HG02623 (cell line): ENCODE measurements at regions not wholly inside any gene's neighbourhood (a gene's known extent, or its start where the extent isn't known, plus 50 kb on each side); places are given as distances from the start of the nearest gene placed in this dataset.

Experiments
- ATAC-seq: cut with Tn5 transposase; IDR thresholded peaks from one replicate; pipeline ENCODE4 v1.9.1; 2021; ENCODE audit warnings: moderate library complexity; ENCODE audit not compliant: unreplicated experiment

DNA sequence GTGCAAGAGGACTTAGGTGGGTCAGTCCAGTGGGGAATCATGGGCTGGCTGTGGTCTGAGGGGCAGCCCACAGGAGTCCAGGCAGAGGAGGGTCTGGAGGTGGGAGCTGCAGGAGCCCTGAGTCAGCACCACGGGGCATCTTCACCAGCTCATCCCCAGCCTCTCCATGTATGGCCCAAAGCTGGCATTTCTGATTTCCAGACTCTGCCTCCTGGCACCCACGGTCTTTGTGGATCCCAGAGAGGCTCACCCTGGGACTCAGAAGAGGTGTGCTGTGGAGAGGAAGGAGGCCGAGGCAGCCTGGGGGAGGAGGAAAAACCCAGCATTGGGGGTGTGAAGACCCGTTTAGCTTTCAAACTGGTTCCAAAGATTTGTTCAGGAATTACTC lies 64.5 kb upstream of the KLF13 start:
- ATAC-seq = no peak

GRCh38 chr15:31262901-31263671 lies 63.5 kb upstream of the KLF13 start:
- ATAC-seq = no peak

DNA sequence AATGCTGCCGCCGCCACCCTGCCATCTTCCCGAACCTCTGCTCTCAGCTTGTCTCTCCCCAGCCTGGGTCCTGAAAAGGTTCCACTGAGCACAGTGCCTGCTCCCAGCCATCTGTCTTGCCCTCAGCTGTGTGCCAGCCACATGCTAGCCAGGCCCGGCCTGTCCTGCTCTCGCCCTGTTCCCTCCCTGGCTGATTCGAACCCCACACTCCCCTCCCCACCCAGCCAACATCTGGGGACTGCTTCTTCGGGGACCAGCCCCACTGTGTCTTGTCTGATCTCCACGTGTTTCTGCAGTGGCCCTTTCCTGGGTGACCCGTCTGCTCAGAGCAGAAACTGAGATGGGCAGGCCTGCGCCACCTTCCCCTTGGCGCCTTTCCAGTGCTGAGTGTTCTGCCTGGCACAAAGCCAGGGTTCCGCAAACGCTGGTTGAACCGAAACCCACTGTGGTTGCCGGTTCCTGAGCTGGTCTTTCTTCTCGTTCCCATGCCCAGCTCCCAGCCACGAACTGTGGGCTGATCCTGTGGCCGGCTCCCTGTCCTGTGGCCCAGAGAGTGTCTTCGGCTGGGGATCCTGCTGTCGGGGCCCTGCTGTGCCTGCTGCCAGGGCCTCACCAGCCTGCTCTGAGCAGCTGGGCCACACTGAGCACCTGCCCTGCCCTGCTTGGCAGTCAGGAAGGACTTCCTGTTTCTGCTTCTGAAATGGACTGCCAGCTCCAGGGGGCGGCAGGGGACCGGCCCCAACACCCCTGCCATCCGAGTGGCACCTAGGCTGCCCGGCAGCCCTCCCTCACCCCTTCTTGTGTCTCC lies 62.7 kb upstream of the KLF13 start:
- ATAC-seq = no peak

GRCh38 chr15:31264559-31265089 lies 62.0 kb upstream of the KLF13 start:
- no peak for ATAC-seq

GRCh38 chr15:31265090-31265870 lies 61.4 kb upstream of the KLF13 start:
- no peak for ATAC-seq

DNA sequence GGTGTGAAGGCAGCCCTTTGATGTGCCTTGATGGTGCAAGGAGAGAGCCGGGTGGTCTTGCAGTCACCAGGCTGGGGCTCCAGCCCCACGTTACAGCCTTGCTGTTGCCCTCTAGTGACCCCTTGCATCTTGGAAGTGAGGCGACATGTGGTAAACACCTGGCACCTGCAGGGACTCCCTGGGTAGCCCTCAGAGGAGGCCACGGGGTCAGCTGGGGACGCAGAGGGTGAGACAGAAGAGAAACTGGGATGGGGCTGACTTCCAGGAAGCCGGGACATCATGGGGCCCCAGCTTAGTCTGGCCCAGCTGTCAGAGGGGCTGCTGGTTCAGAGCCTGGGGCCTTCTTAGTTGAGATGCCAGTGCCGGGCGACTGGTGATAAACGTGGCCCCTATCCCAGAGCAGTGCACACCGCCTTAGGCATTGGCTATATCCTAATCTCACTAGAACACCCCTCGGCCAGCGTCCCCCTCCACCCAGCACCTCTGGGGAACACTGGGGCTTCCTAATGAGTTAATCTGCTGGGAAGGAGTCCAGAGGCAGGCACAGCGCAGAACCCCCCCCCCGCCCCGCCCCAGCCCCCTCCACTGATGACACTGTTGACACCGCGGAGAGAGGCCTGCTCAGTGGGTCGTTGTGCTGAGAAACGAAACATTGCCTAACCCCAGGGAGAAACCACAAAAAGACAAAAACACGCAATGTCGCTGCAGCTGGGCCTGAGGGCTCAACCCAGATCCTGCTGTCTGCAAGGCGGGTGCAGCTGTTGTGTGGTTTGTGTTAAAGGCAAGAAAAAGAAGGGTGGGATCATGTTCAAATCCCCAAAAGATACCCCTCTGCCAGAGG lies 60.5 kb upstream of the KLF13 start:
- ATAC-seq = peak; percentile 54

DNA sequence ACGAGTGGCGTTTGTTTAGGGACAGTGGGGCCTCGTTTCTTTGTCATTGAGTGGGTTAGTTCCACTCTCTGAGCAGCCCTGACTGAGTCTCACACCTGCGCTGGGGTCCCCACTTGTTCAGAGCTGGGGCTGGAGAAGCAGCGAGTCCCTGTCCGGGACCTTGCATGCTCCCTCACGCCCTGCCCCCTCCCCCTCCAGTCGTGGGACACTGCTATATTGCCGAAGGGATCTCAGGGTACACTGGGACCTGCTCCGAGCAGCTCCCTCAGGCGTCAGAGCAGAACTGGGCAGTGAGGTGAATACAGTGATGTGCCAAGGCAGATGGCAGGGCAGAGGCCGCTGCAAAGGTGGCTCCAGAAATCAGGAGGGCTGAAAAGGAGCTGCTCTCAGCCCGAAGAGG lies 59.9 kb upstream of the KLF13 start:
- peak; percentile 5 for ATAC-seq

DNA sequence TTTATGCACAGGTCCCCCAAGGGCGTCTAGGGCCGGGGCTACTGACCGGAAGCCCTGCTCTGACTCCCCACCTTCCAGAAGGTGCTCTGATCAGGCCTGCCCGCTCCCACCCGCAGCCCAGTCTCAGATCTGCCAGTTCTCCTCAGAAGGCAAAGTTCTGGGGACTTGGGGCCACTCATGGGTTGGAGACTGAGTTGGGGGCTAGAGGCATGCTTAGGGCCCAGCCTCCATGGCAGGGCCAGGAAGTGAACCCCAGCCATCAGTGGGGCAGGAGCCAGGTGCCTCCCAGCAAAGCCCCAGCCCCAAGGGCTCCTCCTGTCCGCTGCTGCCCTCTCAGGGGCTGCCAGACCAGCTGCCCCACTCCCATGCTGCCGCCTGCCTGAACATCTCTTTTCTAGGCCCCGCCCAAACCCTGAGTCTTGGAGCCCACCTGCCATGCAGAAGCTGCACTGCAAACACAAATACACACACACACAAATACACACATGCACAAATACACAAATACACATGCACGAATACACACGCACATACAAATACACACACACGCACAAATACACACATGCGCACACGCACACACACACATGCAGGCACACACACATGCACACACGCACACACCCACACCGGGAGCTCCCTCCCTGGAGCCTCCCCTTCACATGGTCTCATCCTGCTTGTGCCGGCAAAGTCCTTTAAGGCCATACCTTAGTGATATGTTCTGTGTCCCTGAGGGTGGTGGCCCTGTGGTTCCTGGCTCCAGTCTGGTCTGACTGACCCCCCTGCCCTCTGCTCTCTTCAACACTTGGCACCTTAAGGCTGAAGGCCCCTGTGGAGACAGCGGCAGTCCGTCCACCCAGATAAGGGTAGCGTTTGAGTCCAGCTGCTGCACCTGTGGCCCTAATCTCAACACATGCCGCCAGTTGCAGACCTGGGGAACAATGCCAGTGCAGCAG lies 59.2 kb upstream of the KLF13 start:
- ATAC-seq = no peak

- no peak for ATAC-seq
Observed at GRCh38 chr15:31268108-31268501, 58.5 kb upstream of the KLF13 start.

- ATAC-seq = no peak
Observed at GRCh38 chr15:31268911-31269784, 57.5 kb upstream of the KLF13 start.

GRCh38 chr15:31269816-31270575 lies 56.6 kb upstream of the KLF13 start:
- no peak for ATAC-seq

- no peak for ATAC-seq
Observed at GRCh38 chr15:31270767-31271166, 55.9 kb upstream of the KLF13 start.

GRCh38 chr15:31271224-31271635 lies 55.4 kb upstream of the KLF13 start:
- ATAC-seq = no peak

DNA sequence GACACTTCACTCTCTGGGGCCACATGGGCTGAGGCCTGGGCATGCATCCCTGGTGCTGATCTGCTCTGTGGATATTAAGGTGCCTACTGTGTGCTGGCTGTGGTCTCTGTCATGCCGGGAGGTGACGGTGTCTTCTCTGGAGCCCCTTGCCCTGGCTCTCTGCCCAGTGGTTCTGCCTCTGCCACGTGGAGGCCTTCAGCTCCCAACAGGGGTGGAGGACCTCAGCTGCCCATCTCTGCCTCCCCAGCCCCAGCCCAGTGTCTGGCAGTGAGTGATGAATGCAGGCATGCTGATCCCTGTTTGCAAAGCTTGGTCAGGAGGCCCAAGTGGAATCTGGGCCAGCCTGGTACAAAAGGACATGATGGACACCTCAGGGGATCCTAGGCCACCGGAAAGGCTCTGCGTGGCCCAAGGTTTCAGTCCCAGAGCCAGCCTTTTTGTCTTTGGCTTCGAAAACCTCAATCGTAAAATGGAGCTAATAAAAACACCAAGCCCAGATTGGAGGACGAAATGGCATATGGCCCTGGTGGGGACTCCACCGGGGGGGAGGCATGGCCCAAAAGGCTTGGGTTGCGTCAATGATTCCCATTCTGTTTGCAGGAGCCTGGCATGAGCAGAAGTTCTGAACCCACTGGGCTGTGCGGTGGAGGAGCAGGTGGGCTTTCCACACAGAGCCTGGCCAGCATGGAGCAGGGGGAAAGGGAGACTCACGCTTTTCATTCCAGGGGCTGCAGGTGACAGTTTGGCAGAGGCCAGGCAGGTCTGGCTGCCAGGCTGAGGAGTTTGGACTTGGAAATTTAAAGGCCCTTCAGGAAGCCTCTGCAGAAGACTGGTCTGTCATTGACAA lies 54.7 kb upstream of the KLF13 start:
- ATAC-seq = no peak

- ATAC-seq = no peak
Observed at GRCh38 chr15:31272558-31273257, 53.9 kb upstream of the KLF13 start.
